Neural cell (in vitro differentiated cells): ENCODE measurements at regions not wholly inside any gene's neighbourhood (a gene's known extent, or its start where the extent isn't known, plus 50 kb on each side); places are given as distances from the start of the nearest gene placed in this dataset.

ENCODE experiments used
- H2AFZ ChIP-seq: fragments of 200-600, 300-800 bp; sonication (generic), shearing (Covaris generic); 2 replicates; pipeline ENCODE4 v1.6.0; 2014; ENCODE audit warnings: low read depth, mild to moderate bottlenecking, antibody characterized with exemption, low read length, moderate library complexity
- H3F3A ChIP-seq: fragments of 200-600 bp; shearing (Covaris generic); 2 replicates; pipeline ENCODE4 v1.6.1; 2016; ENCODE audit warnings: mild to moderate bottlenecking, moderate library complexity, mixed read lengths, antibody characterized with exemption, low read length; ENCODE audit not compliant: insufficient read depth, poor library complexity, severe bottlenecking
- H3K27ac ChIP-seq: fragments of 200-600, 300-800 bp; sonication (generic), shearing (Covaris generic); 2 replicates; pipeline ENCODE4 v1.5.1; 2014; ENCODE audit warnings: mild to moderate bottlenecking, low read length, moderate library complexity
- H3K27me3 ChIP-seq: fragments of 300-800, 200-600 bp; sonication (generic), shearing (Covaris generic); 2 replicates; pipeline ENCODE4 v1.6.0; 2014; ENCODE audit warnings: mild to moderate bottlenecking, low read depth, low read length, moderate library complexity; ENCODE audit not compliant: insufficient read depth
- H3K36me3 ChIP-seq: fragments of 300-800, 200-600 bp; sonication (generic), shearing (Covaris generic); 2 replicates; pipeline ENCODE4 v1.5.1; 2014; ENCODE audit warnings: mild to moderate bottlenecking, antibody characterized with exemption, low read length, moderate library complexity; ENCODE audit not compliant: insufficient read depth
- H3K4me2 ChIP-seq: fragments of 300-800, 200-600 bp; sonication (generic), shearing (Covaris generic); 2 replicates; pipeline ENCODE4 v1.6.0; 2014; ENCODE audit warnings: mild to moderate bottlenecking, low read length
- H3K4me3 ChIP-seq: fragments of 300-800, 200-600 bp; sonication (generic), shearing (Covaris generic); 2 replicates; pipeline ENCODE4 v1.5.1; 2014; ENCODE audit warnings: mild to moderate bottlenecking, low read length, moderate library complexity
- H3K79me2 ChIP-seq: fragments of 200-600 bp; shearing (Covaris generic); replicated peaks from 2 replicates; pipeline ENCODE4 v1.6.0; 2014; ENCODE audit warnings: mild to moderate bottlenecking, low read length, moderate library complexity; ENCODE audit not compliant: insufficient read depth
- H3K9ac ChIP-seq: fragments of 300-800, 200-600 bp; sonication (generic), shearing (Covaris generic); 2 replicates; pipeline ENCODE4 v1.6.1; 2016; ENCODE audit warnings: mild to moderate bottlenecking, low read length, mixed read lengths
- H3K9me2 ChIP-seq: fragments of 200-600 bp; shearing (Covaris generic); 2 replicates; pipeline ENCODE4 v1.6.1; 2016; ENCODE audit warnings: mild to moderate bottlenecking, low read length, mixed read lengths; ENCODE audit not compliant: insufficient read depth
- H3K9me3 ChIP-seq: fragments of 200-600, 300-800 bp; sonication (generic), shearing (Covaris generic); 2 replicates; pipeline ENCODE4 v1.6.1; 2016; ENCODE audit warnings: mild to moderate bottlenecking, mixed run types, low read length, moderate library complexity, mixed read lengths
- H4K20me1 ChIP-seq: fragments of 200-600 bp; shearing (Covaris generic); 2 replicates; pipeline ENCODE4 v1.6.1; 2016; ENCODE audit warnings: mild to moderate bottlenecking, mixed run types; ENCODE audit not compliant: insufficient read depth
- CTCF ChIP-seq: fragments of 450-650 bp; IDR thresholded peaks from 2 replicates; pipeline ENCODE4 v1.5.1; 2014; ENCODE audit warnings: antibody characterized with exemption, mild to moderate bottlenecking, moderate library complexity; ENCODE audit not compliant: poor library complexity, severe bottlenecking
- EP300 ChIP-seq: fragments of 450-650 bp; conservative IDR thresholded peaks from 2 replicates; pipeline ENCODE4 v1.6.1; 2014; ENCODE audit warnings: antibody characterized with exemption, mild to moderate bottlenecking, moderate library complexity; ENCODE audit not compliant: poor library complexity, severe bottlenecking
- EZH2 ChIP-seq: fragments of 200-600, 300-800 bp; shearing (Covaris generic), sonication (generic); IDR thresholded peaks from 2 replicates; pipeline ENCODE4 v1.6.1; 2014; ENCODE audit warnings: antibody characterized with exemption, low read length, borderline replicate concordance, mild to moderate bottlenecking; ENCODE audit not compliant: insufficient read depth, poor library complexity, severe bottlenecking
- MXI1 ChIP-seq: fragments of 450-650 bp; conservative IDR thresholded peaks from 2 replicates; pipeline ENCODE4 v1.6.1; 2014; ENCODE audit warnings: antibody characterized with exemption, mild to moderate bottlenecking; ENCODE audit not compliant: poor library complexity, severe bottlenecking
- POLR2AphosphoS5 ChIP-seq: IDR thresholded peaks from 2 replicates; pipeline ENCODE4 v1.6.1; 2012
- RAD21 ChIP-seq: fragments of 450-650 bp; conservative IDR thresholded peaks from 2 replicates; pipeline ENCODE4 v1.6.1; 2014; ENCODE audit warnings: antibody characterized with exemption, mild to moderate bottlenecking, moderate library complexity
- REST ChIP-seq: IDR thresholded peaks from 2 replicates; pipeline ENCODE4 v1.6.1; 2012; ENCODE audit warnings: borderline replicate concordance
- SMC3 ChIP-seq: fragments of 450-650 bp; conservative IDR thresholded peaks from 2 replicates; pipeline ENCODE4 v1.6.1; 2014; ENCODE audit warnings: antibody characterized with exemption, mild to moderate bottlenecking, moderate library complexity; ENCODE audit not compliant: poor library complexity
- TAF1 ChIP-seq: IDR thresholded peaks from 2 replicates; pipeline ENCODE4 v1.6.1; 2012; ENCODE audit warnings: low read depth

GRCh38 chr5:29796013-29796412 is 1397.5 kb upstream of the CDH6 start:
- Histone ChIP-seq H3K9me2 (no peaks in the 10 kb centered on the region), H3K4me2 (no peak overlapping the region), H3K79me2 (no peaks in the 10 kb centered on the region), H3K4me3 (no peak overlapping the region), H3K9me3 (no peaks in the 10 kb centered on the region), H2AFZ (no peak overlapping the region), H3K36me3 (no peaks in the 10 kb centered on the region), H4K20me1 (no peaks in the 10 kb centered on the region), H3K27me3 (no peaks in the 10 kb centered on the region), H3K27ac (no peak overlapping the region), H3K9ac (no peak overlapping the region), H3F3A (no peaks in the 10 kb centered on the region)
- TF ChIP-seq REST, result no peak

- no peaks in the 10 kb centered on the region for H3K9me2 ChIP-seq
- no peak overlapping the region for H3K4me3 ChIP-seq
- no peaks in the 10 kb centered on the region for H3K79me2 ChIP-seq
- H3K27ac ChIP-seq, result no peak overlapping the region
- H3K9ac ChIP-seq, result no peak overlapping the region
- H4K20me1 ChIP-seq, result no peaks in the 10 kb centered on the region
- H3K27me3 ChIP-seq, result no peaks in the 10 kb centered on the region
- no peaks in the 10 kb centered on the region for H3K36me3 ChIP-seq
- no peaks in the 10 kb centered on the region for H3F3A ChIP-seq
- H2AFZ ChIP-seq, result no peak overlapping the region
- H3K4me2 ChIP-seq, result no peak overlapping the region
- H3K9me3 ChIP-seq, result no peaks in the 10 kb centered on the region
- TF ChIP-seq RAD21 (no peak), REST (no peak), CTCF (no peak), EZH2 (no peak), POLR2AphosphoS5 (no peak), MXI1 (no peak), EP300 (no peak), SMC3 (no peak), TAF1 (no peak)
These were observed 1398.3 kb upstream of the CDH6 start for GRCh38 chr5:29795096-29795652.
